SK-N-SH treated with all-trans-retinoic acid at 6 μM for 48 hours (cell line): ENCODE measurements at regions not wholly inside any gene's neighbourhood (a gene's known extent, or its start where the extent isn't known, plus 50 kb on each side); places are given as distances from the start of the nearest gene placed in this dataset.

Experiments
- CREB5 ChIP-seq: fragments of 250-450 bp; sonication (Bioruptor Pico); IDR thresholded peaks from 2 replicates; pipeline ENCODE4 v1.5.1; 2020; ENCODE audit warnings: low read depth, mild to moderate bottlenecking, moderate library complexity
- ESRRG ChIP-seq: fragments of 250-450 bp; sonication (Bioruptor Pico); IDR thresholded peaks from 2 replicates; pipeline ENCODE4 v1.6.1; 2021; ENCODE audit warnings: mild to moderate bottlenecking
- GLIS3 ChIP-seq: fragments of 250-450 bp; sonication (Bioruptor Pico); IDR thresholded peaks from 2 replicates; pipeline ENCODE4 v1.5.0; 2020; ENCODE audit warnings: mild to moderate bottlenecking, moderate library complexity
- PATZ1 ChIP-seq: fragments of 250-450 bp; sonication (Bioruptor Pico); IDR thresholded peaks from 2 replicates; pipeline ENCODE4 v1.8.0; 2020; ENCODE audit warnings: mild to moderate bottlenecking, moderate library complexity, borderline replicate concordance
- PPARA ChIP-seq: fragments of 250-450 bp; sonication (Bioruptor Pico); IDR thresholded peaks from 2 replicates; pipeline ENCODE4 v1.5.0; 2020; ENCODE audit warnings: mild to moderate bottlenecking, borderline replicate concordance
- SNAI2 ChIP-seq: fragments of 250-450 bp; sonication (Bioruptor Pico); IDR thresholded peaks from 2 replicates; pipeline ENCODE4 v1.5.0; 2020; ENCODE audit warnings: mild to moderate bottlenecking, moderate library complexity
- TOX ChIP-seq: fragments of 250-450 bp; sonication (Bioruptor Pico); IDR thresholded peaks from 2 replicates; pipeline ENCODE4 v1.8.0; 2021; ENCODE audit warnings: mild to moderate bottlenecking, moderate library complexity, borderline replicate concordance
- TSHZ2 ChIP-seq: fragments of 250-450 bp; sonication (Bioruptor Pico); IDR thresholded peaks from 2 replicates; pipeline ENCODE4 v1.5.0; 2020; ENCODE audit warnings: mild to moderate bottlenecking, moderate library complexity
- ZC3H10 ChIP-seq: fragments of 250-450 bp; sonication (Bioruptor Pico); IDR thresholded peaks from 2 replicates; pipeline ENCODE4 v1.5.1; 2021; ENCODE audit warnings: mild to moderate bottlenecking, moderate library complexity
- ZFP3 ChIP-seq: fragments of 250-450 bp; sonication (Bioruptor Pico); IDR thresholded peaks from 2 replicates; pipeline ENCODE4 v1.5.0; 2020; ENCODE audit warnings: mild to moderate bottlenecking, moderate library complexity
- ZNF565 ChIP-seq: fragments of 450-650 bp; formaldehyde crosslinking; conservative IDR thresholded peaks from 2 replicates; pipeline ENCODE4 v1.5.0; 2020; ENCODE audit warnings: low read depth, mild to moderate bottlenecking, moderate library complexity
- ZNF8 ChIP-seq: fragments of 450-650 bp; formaldehyde crosslinking; IDR thresholded peaks from 2 replicates; pipeline ENCODE4 v1.5.0; 2020; ENCODE audit warnings: mild to moderate bottlenecking, moderate library complexity

GRCh38 chr2:215886022-215886421 lies 127.3 kb downstream of the MREG start:
- no peak for TF ChIP-seq CREB5 (CRISPR knock-in tag)
- no peak for TF ChIP-seq ZNF565 (CRISPR knock-in tag)
- no peak for TF ChIP-seq ZFP3 (CRISPR knock-in tag)
- no peak for TF ChIP-seq ZC3H10 (CRISPR knock-in tag)
- TF ChIP-seq PPARA (CRISPR knock-in tag), result no peak
- TF ChIP-seq ESRRG, result no peak
- no peak for TF ChIP-seq PATZ1 (CRISPR knock-in tag)
- TF ChIP-seq TOX (CRISPR knock-in tag), result no peak
- no peak for TF ChIP-seq TSHZ2 (CRISPR knock-in tag)
- no peak for TF ChIP-seq GLIS3
- TF ChIP-seq ZNF8, result no peak
- no peak for TF ChIP-seq SNAI2
